Suppressor macrophage treated with lipopolysaccharide for 4 hours (primary cell): ENCODE measurements at regions not wholly inside any gene's neighbourhood (a gene's known extent, or its start where the extent isn't known, plus 50 kb on each side); places are given as distances from the start of the nearest gene placed in this dataset.
"Not testable (repeated sequence)": the region's sequence is repeated elsewhere in the genome, so short reads cannot be mapped to it uniquely, and the experiment has no call there.

ENCODE experiments used
- DNase-seq: peaks from one replicate; pipeline ENCODE4 v3.0.0-alpha.2; 2020

- DNase-seq = not testable (repeated sequence)
Measured at GRCh38 chr20:30164389-30164788, 1093.1 kb upstream of the DEFB115 start.

GRCh38 chr20:30167540-30167939 is 1089.9 kb upstream of the DEFB115 start:
- no peak for DNase-seq

GRCh38 chr20:30168025-30168799 is 1089.3 kb upstream of the DEFB115 start:
- DNase-seq = no peak

- no peak for DNase-seq
Measured at GRCh38 chr20:30168800-30169138, 1088.7 kb upstream of the DEFB115 start.

- DNase-seq = no peak
Measured at GRCh38 chr20:30175681-30176080, 1081.8 kb upstream of the DEFB115 start.

GRCh38 chr20:30183124-30183523 is 1074.3 kb upstream of the DEFB115 start:
- not testable (repeated sequence) for DNase-seq

- not testable (repeated sequence) for DNase-seq
Measured at GRCh38 chr20:30191785-30192184, 1065.7 kb upstream of the DEFB115 start.

- not testable (repeated sequence) for DNase-seq
Measured at GRCh38 chr20:30234477-30234876, 1023.0 kb upstream of the DEFB115 start.

GRCh38 chr20:30275073-30275472 is 982.4 kb upstream of the DEFB115 start:
- not testable (repeated sequence) for DNase-seq

GRCh38 chr20:30281584-30282197 is 975.8 kb upstream of the DEFB115 start:
- no peak for DNase-seq

GRCh38 chr20:30283476-30284280 is 973.8 kb upstream of the DEFB115 start:
- peak; percentile 54 for DNase-seq

- no peak for DNase-seq
Measured at GRCh38 chr20:30284281-30284905, 973.1 kb upstream of the DEFB115 start.

- DNase-seq = no peak
Measured at GRCh38 chr20:30285677-30286076, 971.8 kb upstream of the DEFB115 start.

GRCh38 chr20:30286157-30286556 is 971.3 kb upstream of the DEFB115 start:
- no peak for DNase-seq

GRCh38 chr20:30287459-30287858 is 970.0 kb upstream of the DEFB115 start:
- not testable (repeated sequence) for DNase-seq

- no peak for DNase-seq
Measured at GRCh38 chr20:30288346-30288745, 969.1 kb upstream of the DEFB115 start.

- not testable (repeated sequence) for DNase-seq
Measured at GRCh38 chr20:30289049-30289448, 968.4 kb upstream of the DEFB115 start.

GRCh38 chr20:30289711-30290141 is 967.7 kb upstream of the DEFB115 start:
- DNase-seq = not testable (repeated sequence)

GRCh38 chr20:30290361-30291063 is 967.0 kb upstream of the DEFB115 start:
- DNase-seq = peak; percentile 1

GRCh38 chr20:30291064-30291379 is 966.4 kb upstream of the DEFB115 start:
- not testable (repeated sequence) for DNase-seq

- not testable (repeated sequence) for DNase-seq
Measured at GRCh38 chr20:30291686-30292085, 965.8 kb upstream of the DEFB115 start.

- DNase-seq = not testable (repeated sequence)
Measured at GRCh38 chr20:30295396-30295795, 962.1 kb upstream of the DEFB115 start.

GRCh38 chr20:30295967-30296366 is 961.5 kb upstream of the DEFB115 start:
- not testable (repeated sequence) for DNase-seq
